HUDEP-2 (cell line): ENCODE measurements at regions not wholly inside any gene's neighbourhood (a gene's known extent, or its start where the extent isn't known, plus 50 kb on each side); places are given as distances from the start of the nearest gene placed in this dataset.

Experiments used
- DNase-seq, 76 experiments: peaks; one replicate each; lab custom pipeline; 2025; ENCODE audit not compliant: unreplicated experiment in 76 of 76; lab: John Stamatoyannopoulos, UW

GRCh38 chr5:88401686-88402085 is 133.0 kb upstream of the TMEM161B start:
- DNase-seq = no peak

GRCh38 chr5:88401228-88401627 is 132.6 kb upstream of the TMEM161B start:
- DNase-seq = no peak

- DNase-seq = no peak
Observed at GRCh38 chr5:88399561-88399960, 130.9 kb upstream of the TMEM161B start.

- no peak for DNase-seq
Observed at GRCh38 chr5:88398316-88398715, 129.7 kb upstream of the TMEM161B start.

GRCh38 chr5:88396751-88397281 is 128.2 kb upstream of the TMEM161B start:
- DNase-seq = no peak

GRCh38 chr5:88396000-88396535 is 127.4 kb upstream of the TMEM161B start:
- DNase-seq = no peak

GRCh38 chr5:88395264-88395663 is 126.6 kb upstream of the TMEM161B start:
- no peak for DNase-seq

- no peak for DNase-seq
Observed at GRCh38 chr5:88394536-88395175, 126.0 kb upstream of the TMEM161B start.

- no peak for DNase-seq
Observed at GRCh38 chr5:88393716-88394535, 125.3 kb upstream of the TMEM161B start.

GRCh38 chr5:88393042-88393441 is 124.4 kb upstream of the TMEM161B start:
- no peak for DNase-seq

GRCh38 chr5:88391991-88392390 is 123.3 kb upstream of the TMEM161B start:
- DNase-seq = no peak

- no peak for DNase-seq
Observed at GRCh38 chr5:88391116-88391515, 122.5 kb upstream of the TMEM161B start.

GRCh38 chr5:88390481-88390880 is 121.8 kb upstream of the TMEM161B start:
- DNase-seq = no peak

GRCh38 chr5:88390096-88390441 is 121.4 kb upstream of the TMEM161B start:
- DNase-seq = no peak

GRCh38 chr5:88389338-88390095 is 120.9 kb upstream of the TMEM161B start:
- no peak for DNase-seq

GRCh38 chr5:88388476-88389337 is 120.1 kb upstream of the TMEM161B start:
- no peak for DNase-seq

GRCh38 chr5:88384886-88385285 is 116.2 kb upstream of the TMEM161B start:
- no peak for DNase-seq

- peak in 15 of 76 experiments; percentile 3 to 74 (median 36) for DNase-seq
Observed at GRCh38 chr5:88380332-88380731, 111.7 kb upstream of the TMEM161B start.

GRCh38 chr5:88377705-88378656 is 109.3 kb upstream of the TMEM161B start:
- DNase-seq = peak in 6 of 76 experiments; percentile 4 to 34 (median 7)
